NCI-H510A (cell line): ENCODE measurements at regions not wholly inside any gene's neighbourhood (a gene's known extent, or its start where the extent isn't known, plus 50 kb on each side); places are given as distances from the start of the nearest gene placed in this dataset.
A peak's percentile ranks its signal among the peaks of the same experiment; 100 is the strongest.
"Not testable (repeated sequence)": the region's sequence is repeated elsewhere in the genome, so short reads cannot be mapped to it uniquely, and the experiment has no call there.

Source experiments
- DNase-seq: peaks from one replicate; lab custom pipeline; 2025; lab: John Stamatoyannopoulos, UW

- DNase-seq: not testable (repeated sequence)
These were observed 135.5 kb downstream of the NBPF8 start for GRCh38 chr1:120550335-120550734.

- DNase-seq: not testable (repeated sequence)
These were observed 137.4 kb downstream of the NBPF8 start for GRCh38 chr1:120552190-120552589.

- DNase-seq: not testable (repeated sequence)
These were observed 142.9 kb downstream of the NBPF8 start for GRCh38 chr1:120557605-120558302.

GRCh38 chr1:120558303-120559060 lies 143.6 kb downstream of the NBPF8 start:
- DNase-seq: peak; percentile 13

GRCh38 chr1:120561767-120562166 lies 146.9 kb downstream of the NBPF8 start:
- DNase-seq: not testable (repeated sequence)

- not testable (repeated sequence) for DNase-seq
These were observed 150.6 kb downstream of the NBPF8 start for GRCh38 chr1:120565396-120565795.

- not testable (repeated sequence) for DNase-seq
These were observed 152.8 kb downstream of the NBPF8 start for GRCh38 chr1:120567620-120568019.

- DNase-seq: not testable (repeated sequence)
These were observed 148.5 kb upstream of the NBPF26 start for GRCh38 chr1:120575201-120575600.

GRCh38 chr1:120582135-120582534 lies 141.6 kb upstream of the NBPF26 start:
- not testable (repeated sequence) for DNase-seq

- DNase-seq: not testable (repeated sequence)
These were observed 137.7 kb upstream of the NBPF26 start for GRCh38 chr1:120586053-120586452.

GRCh38 chr1:120588811-120589210 lies 134.9 kb upstream of the NBPF26 start:
- not testable (repeated sequence) for DNase-seq

GRCh38 chr1:120591774-120592173 lies 132.0 kb upstream of the NBPF26 start:
- DNase-seq: not testable (repeated sequence)

GRCh38 chr1:120592943-120593342 lies 130.8 kb upstream of the NBPF26 start:
- DNase-seq: not testable (repeated sequence)

- not testable (repeated sequence) for DNase-seq
These were observed 130.1 kb upstream of the NBPF26 start for GRCh38 chr1:120593648-120594047.

GRCh38 chr1:120598331-120598951 lies 125.3 kb upstream of the NBPF26 start:
- DNase-seq: not testable (repeated sequence)

- not testable (repeated sequence) for DNase-seq
These were observed 124.2 kb upstream of the NBPF26 start for GRCh38 chr1:120599511-120599910.

- not testable (repeated sequence) for DNase-seq
These were observed 123.2 kb upstream of the NBPF26 start for GRCh38 chr1:120600442-120601041.

- DNase-seq: not testable (repeated sequence)
These were observed 115.9 kb upstream of the NBPF26 start for GRCh38 chr1:120607882-120608281.

GRCh38 chr1:120608314-120609014 lies 115.3 kb upstream of the NBPF26 start:
- DNase-seq: not testable (repeated sequence)

- DNase-seq: not testable (repeated sequence)
These were observed 114.7 kb upstream of the NBPF26 start for GRCh38 chr1:120609015-120609573.

GRCh38 chr1:120609834-120610233 lies 113.9 kb upstream of the NBPF26 start:
- DNase-seq: not testable (repeated sequence)
